HT-29 (cell line): ENCODE measurements at regions not wholly inside any gene's neighbourhood (a gene's known extent, or its start where the extent isn't known, plus 50 kb on each side); places are given as distances from the start of the nearest gene placed in this dataset.

Experiments
- DNase-seq: peaks from one replicate; pipeline ENCODE4 v3.0.0-alpha.2; 2015; ENCODE audit warnings: low spot score

GRCh38 chr20:7330850-7331249, 563.4 kb downstream of the BMP2 start:
- no peak for DNase-seq

DNA sequence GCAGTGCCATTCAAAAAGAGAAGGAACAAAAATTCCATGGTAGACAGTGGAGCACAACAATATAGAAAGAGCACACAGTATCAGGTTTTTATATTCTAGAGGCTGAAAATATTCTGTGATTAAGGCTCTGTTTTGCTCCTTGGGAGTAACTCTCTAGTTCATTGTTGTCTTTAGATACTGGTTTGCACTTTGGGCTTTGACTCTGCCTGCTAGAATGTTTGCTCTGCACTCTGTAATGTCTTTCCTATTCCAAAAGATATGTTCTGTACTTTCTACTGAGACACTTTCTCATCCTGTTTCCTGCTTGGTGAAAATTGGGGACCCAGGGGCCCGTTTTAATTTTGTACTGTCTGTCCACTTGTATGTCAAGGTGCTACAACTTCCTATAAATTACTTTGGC, 564.7 kb downstream of the BMP2 start:
- DNase-seq = no peak

GRCh38 chr20:7333841-7334240, 566.4 kb downstream of the BMP2 start:
- DNase-seq = no peak

GRCh38 chr20:7346026-7346425, 578.5 kb downstream of the BMP2 start:
- DNase-seq = no peak

DNA sequence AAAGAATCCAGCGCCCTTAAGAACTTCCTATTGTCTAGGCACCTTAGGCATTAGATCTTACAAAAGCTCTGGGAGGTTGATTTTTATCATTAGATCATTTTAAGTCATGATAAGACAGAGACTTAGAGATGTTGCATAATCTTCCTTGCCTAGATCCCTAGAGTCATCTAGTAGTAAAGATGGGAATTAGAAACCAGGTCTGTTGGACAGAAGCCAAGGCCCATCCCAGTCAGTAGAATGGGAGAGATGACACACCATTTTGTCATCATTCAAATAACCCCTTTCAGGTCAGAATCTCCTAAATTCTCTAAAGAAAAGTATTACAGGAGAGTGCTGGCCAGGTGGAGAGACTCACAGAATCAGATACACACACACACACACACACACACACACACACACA, 579.1 kb downstream of the BMP2 start:
- DNase-seq = no peak

DNA sequence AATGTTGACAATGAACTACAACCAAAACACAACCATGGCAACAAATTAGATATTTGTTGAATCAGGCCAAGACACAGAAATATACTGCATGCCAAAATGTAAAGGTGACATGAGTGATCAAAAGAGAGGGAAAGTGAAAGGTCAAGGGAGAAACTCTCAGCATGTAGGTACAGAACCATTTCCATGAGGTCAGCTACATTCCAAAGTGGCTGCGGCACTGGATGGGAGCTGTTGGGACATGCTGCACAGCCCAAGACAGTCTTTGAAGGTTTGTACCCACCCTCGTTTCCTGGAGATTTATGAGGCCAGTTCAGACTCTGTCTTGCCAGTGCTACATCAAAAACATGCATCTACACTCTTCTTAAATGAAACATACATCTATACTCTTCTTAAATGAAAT, 579.9 kb downstream of the BMP2 start:
- DNase-seq = no peak

GRCh38 chr20:7348253-7348652, 580.8 kb downstream of the BMP2 start:
- no peak for DNase-seq

DNA sequence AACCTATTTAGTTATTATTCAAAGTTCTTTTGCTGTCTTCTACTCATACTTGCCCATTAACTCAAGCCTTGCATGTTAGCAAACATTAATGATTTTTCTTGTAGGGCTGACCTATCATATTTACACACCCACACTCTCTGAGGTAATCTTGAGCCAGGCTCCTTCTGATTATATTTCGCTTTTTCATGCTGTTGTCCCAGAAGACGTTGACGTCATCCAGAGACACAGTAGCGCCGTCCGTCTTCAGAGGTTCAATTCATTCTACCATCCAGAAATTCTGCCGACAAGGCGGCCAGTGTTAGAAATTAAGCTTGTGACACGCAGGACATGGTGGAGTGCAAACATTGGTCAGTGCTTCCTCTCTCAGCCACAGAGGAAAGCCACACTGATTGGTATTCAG, 584.7 kb downstream of the BMP2 start:
- DNase-seq = no peak

DNA sequence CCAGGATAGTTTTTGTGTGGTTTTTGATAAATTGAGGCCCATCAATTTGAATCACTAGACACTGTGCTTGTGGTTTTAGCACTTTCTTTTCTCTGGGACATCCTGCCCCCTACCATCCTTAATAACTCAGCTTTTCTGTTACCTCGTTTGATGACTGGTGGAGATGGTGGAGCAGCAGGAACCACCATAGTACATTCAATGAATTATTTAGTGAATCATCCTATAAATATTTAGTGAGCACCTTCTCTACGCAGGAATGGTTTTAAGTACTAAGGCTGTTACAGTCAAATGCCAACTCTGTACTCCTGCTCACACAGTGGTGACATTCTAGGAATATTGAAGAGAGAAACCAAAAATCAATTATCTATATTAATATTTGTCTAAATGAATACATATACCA, 585.2 kb downstream of the HAO1 start:
- no peak for DNase-seq

DNA sequence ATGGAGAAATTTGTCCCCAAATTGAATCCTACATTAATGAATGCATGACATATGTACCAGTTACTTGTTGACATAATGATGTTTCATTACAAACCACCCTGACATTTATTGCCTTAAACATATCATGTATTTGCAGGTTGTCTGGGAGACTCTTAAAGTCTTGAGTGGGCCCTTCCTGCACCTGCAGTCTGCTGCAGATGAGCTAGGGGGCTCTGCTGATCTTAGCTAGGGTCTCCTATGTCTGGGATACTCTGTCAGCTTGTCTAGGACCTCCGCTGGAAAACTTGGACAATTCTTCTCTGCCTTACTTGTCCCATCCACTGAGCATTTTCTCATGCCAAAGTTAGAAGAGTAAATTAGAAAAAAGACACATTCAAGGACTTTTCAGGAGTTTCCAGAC, 581.6 kb downstream of the HAO1 start:
- DNase-seq = no peak

- DNase-seq = no peak
These were observed 580.5 kb downstream of the HAO1 start for GRCh38 chr20:7359739-7360138.

- DNase-seq = no peak
These were observed 578.9 kb downstream of the HAO1 start for GRCh38 chr20:7361321-7361720.

- no peak for DNase-seq
These were observed 578.3 kb downstream of the HAO1 start for GRCh38 chr20:7361931-7362330.

GRCh38 chr20:7362601-7363000, 577.7 kb downstream of the HAO1 start:
- DNase-seq = no peak

DNA sequence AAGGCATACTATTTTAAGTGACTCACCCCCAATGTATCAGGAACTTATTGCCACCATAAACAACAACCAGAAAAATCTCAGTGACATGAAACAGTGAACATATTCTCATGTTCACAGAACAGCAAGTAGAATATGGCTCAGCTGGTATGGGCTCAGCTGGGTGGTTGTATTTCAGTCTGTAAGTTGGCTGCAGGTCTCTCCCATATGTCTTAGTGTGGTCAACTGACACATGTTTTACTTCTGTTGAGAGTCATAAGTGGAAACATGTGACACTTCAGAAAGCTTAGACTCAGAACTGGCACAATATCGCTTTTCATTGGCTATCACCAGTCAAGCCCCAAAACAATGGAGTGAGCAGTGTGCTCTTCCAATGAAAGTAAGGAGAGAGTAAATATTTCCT, 574.1 kb downstream of the HAO1 start:
- no peak for DNase-seq

- DNase-seq = no peak
These were observed 568.6 kb downstream of the HAO1 start for GRCh38 chr20:7371518-7372163.

- DNase-seq = peak; percentile 59
These were observed 564.4 kb downstream of the HAO1 start for GRCh38 chr20:7375905-7376304.

GRCh38 chr20:7378864-7379605, 561.2 kb downstream of the HAO1 start:
- DNase-seq = no peak

GRCh38 chr20:7379621-7380220, 560.5 kb downstream of the HAO1 start:
- no peak for DNase-seq

DNA sequence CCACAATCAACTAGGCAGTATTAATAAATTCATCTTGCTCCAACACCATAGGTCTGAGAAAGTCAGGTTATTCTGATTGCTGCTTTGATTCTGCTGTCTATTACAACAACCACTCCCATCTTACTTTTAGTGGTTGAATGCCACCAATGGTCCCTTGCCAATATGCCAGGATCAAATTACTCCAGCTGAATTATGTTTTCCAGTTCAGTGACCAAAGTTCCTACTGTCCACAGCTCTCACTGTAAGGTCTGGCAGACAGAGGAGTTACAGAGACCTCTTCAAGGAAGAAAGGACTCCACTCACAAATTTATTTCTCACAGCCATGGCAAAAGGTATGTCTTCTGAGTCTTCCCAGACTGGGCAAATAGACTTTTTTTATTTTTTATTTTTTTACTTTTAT, 557.0 kb downstream of the HAO1 start:
- DNase-seq = no peak

DNA sequence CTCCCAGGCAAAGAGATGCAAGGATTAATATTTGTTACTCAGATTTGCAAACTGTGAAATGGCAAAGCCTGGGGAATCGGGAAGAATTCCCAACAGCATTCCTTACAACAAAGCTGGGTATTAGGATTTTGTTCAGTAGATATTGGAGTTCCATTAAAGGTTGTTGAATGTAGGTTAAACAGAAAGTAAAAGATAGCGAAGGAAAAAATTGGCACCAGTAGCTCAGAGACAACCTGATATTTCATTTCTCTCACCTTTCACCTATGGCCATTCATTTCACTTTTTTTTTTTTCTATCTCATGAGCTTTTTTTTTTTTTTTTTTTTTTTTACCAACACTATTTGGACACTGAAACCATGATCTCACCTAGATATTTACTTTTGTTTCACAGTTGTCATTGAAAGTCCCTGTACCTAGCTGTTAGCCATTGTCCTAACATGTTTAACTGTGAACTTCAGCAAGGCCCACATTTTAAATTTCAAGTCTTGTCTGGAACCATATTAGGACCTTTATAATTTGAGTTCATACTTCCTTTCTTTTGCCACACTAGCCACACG, 552.5 kb downstream of the HAO1 start:
- no peak for DNase-seq

- DNase-seq = no peak
These were observed 551.0 kb downstream of the HAO1 start for GRCh38 chr20:7389216-7389615.
